Fibroblast of mammary gland (primary cell): ENCODE measurements at regions not wholly inside any gene's neighbourhood (a gene's known extent, or its start where the extent isn't known, plus 50 kb on each side); places are given as distances from the start of the nearest gene placed in this dataset.

Source experiments
- DNase-seq: peaks from one replicate; pipeline ENCODE4 v3.0.0-alpha.2; 2010; ENCODE audit warnings: low read depth
- H3K4me3 ChIP-seq: 2 replicates; pipeline ENCODE4 v1.5.1; 2011; ENCODE audit warnings: low read depth, mild to moderate bottlenecking, low read length, moderate library complexity; ENCODE audit not compliant: control insufficient read depth
- TF ChIP-seq, protein P1 (sequence below): conservative IDR thresholded peaks from 2 replicates; pipeline ENCODE4 v1.5.1; 2011; ENCODE audit warnings: low read depth, low read length, inconsistent platforms; ENCODE audit not compliant: control insufficient read depth, insufficient read depth

DNA sequence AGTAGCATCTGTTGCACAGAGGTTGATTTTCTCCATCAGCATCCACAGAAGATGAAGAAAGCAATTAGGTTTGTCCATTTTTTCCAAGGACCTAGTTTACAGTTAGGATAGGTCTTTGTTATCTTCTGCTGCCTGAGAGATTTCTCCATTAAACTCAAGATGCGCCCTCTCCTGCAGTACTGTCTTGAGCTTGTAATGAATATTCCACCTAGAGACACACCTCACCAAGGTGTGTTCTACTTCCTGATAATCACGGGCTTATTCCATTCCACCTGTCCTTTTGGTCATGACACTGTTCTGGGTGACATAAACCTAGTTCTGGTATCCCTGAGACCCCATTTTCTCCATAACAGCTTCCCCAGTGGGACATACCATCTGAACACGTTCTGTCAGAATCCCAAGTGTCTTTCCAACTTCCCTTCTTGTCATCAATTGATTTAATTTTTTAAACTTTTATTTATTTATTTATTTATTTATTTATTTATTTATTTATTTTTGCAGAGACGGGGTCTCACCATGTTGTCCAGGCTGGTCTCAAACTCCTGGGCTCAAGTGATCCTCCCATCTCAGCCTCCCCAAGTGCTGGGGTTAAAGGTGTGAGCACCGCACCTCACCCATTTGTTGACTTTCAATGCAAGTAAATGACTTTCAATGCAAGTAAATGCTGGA is 75.6 kb upstream of the HS3ST5 start:
- TF ChIP-seq, protein P1, sequence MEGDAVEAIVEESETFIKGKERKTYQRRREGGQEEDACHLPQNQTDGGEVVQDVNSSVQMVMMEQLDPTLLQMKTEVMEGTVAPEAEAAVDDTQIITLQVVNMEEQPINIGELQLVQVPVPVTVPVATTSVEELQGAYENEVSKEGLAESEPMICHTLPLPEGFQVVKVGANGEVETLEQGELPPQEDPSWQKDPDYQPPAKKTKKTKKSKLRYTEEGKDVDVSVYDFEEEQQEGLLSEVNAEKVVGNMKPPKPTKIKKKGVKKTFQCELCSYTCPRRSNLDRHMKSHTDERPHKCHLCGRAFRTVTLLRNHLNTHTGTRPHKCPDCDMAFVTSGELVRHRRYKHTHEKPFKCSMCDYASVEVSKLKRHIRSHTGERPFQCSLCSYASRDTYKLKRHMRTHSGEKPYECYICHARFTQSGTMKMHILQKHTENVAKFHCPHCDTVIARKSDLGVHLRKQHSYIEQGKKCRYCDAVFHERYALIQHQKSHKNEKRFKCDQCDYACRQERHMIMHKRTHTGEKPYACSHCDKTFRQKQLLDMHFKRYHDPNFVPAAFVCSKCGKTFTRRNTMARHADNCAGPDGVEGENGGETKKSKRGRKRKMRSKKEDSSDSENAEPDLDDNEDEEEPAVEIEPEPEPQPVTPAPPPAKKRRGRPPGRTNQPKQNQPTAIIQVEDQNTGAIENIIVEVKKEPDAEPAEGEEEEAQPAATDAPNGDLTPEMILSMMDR = no peak
- no peak for DNase-seq
- no peak overlapping the region for H3K4me3 ChIP-seq

DNA sequence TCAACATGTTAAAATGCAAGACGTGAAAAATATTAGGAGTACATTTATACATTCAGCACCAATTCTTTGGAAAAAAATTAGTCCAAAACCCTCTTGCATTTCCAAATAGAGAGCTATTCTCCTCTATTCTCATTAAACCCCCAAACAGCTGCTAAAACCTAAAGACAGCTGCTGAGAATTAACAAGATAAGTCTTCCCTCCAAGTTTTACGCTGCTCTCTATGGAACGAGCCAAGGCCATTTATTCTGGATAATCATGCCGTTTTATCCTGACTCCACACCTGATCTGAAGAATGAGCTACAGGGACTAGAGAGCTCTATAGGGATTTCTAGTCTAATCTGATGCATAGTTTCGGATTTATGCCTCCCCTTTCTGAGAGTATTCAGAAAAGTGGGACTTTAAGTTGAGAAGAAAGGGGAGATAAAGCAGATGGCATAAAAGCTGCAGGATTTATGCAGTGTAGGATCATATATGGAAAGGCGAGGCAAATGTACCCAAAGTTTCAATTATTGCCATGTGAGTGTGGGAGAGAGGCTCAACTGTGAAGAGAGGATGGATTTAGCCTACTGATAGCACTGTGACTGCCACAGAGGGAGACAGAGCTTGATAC is 64.7 kb upstream of the HS3ST5 start:
- TF ChIP-seq, protein P1 = no peak
- H3K4me3 ChIP-seq = no peak overlapping the region
- no peak for DNase-seq

DNA sequence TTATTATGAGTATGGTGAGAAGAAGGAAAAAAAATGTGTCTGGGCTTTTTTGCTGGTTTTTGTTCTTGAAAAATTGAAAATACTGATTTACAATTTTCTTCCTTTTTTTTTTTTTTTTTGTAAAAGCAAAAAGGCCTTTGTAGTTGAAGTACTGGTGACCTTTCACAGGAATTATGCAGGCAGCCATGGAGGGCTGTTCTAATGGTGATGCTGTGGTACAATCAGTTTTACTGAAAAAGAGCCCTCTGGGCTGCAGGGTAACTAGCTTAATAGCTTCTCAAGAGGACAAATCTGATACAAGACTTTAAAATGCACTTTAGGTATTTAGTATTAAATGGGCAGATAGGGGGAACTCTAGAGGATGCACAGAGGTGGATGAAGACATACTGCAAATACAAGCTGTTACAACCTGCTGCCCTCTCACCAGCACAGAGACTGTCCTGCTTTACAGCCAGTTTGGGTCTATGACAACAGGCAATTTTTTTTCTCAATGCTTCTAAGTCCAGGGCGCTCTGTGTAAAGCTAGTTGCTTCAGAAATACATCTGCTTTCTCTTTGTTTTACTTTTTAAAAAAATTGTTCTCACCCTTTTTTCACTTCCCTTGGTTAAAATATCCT is 61.6 kb upstream of the HS3ST5 start:
- TF ChIP-seq, protein P1 = no peak
- H3K4me3 ChIP-seq = no peak overlapping the region
- DNase-seq = no peak

DNA sequence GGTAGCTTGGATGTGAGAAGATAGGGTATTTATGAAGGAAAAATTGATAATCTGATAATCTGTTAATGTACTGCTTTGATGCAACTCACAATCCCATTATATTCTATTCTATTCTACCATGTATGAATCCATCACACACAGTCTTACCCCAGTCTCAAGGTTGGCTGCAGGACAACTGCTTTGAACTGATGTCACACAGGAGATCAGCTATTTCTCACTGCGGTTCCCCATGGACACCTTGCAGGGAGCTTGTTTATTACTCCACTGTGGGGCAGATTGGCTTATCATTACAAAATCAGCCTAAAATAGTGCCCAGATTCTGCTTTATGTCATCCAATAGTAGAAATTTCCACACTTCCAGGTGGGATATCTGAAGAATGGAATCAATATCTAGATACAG is 61.0 kb upstream of the HS3ST5 start:
- DNase-seq = no peak
- H3K4me3 ChIP-seq = no peak overlapping the region
- TF ChIP-seq, protein P1 = no peak

DNA sequence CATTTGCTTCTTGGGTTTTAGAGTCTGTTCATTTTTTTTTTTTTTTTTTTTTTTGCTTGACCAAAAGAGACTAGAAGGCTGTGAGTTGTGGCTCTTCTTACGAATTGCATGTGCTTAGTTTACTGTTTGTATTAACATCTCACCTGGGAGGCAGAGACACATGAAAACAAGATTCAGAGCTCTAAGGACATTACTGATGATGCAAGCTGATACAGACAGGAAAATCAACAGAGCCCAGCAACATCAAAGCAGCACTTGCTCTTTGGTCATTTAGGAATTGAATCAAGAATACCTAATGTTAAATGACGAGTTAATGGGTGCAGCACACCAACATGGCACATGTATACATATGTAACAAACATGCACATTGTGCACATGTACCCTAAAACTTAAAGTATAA is 55.7 kb upstream of the HS3ST5 start:
- DNase-seq = no peak
- TF ChIP-seq, protein P1 = no peak
- no peak overlapping the region for H3K4me3 ChIP-seq
